GM12874 (cell line): ENCODE measurements at regions not wholly inside any gene's neighbourhood (a gene's known extent, or its start where the extent isn't known, plus 50 kb on each side); places are given as distances from the start of the nearest gene placed in this dataset.

Experiments used
- TF ChIP-seq, protein P1 (sequence below): IDR thresholded peaks from 2 replicates; pipeline ENCODE4 v1.5.1; 2011; ENCODE audit warnings: low read depth, mild to moderate bottlenecking, control low read depth, low read length, moderate library complexity; ENCODE audit not compliant: insufficient read depth

DNA sequence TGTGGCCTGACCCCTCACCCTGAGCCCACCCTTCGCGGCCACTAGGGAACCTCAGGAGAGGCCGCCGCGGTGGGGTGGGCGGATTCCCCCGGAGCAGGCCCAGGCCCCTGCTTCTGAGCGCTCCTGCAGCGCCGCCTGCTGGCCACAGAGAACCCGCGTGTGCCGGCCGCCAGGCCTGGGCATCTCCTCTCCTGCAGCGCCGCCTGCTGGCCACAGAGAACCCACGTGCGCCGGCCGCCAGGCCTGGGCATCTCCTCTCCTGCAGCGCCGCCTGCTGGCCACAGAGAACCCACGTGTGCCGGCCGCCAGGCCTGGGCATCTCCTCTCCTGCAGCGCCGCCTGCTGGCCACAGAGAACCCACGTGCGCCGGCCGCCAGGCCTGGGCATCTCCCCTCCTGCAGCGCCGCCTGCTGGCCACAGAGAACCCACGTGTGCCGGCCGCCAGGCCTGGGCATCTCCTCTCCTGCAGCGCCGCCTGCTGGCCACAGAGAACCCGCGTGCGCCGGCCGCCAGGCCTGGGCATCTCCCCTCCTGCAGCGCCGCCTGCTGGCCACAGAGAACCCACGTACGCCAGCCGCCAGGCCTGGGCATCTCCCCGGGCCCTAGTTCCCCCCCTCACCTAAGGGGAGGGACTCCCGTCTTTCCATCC lies 126.1 kb downstream of the METRNL start:
- TF ChIP-seq, protein P1, sequence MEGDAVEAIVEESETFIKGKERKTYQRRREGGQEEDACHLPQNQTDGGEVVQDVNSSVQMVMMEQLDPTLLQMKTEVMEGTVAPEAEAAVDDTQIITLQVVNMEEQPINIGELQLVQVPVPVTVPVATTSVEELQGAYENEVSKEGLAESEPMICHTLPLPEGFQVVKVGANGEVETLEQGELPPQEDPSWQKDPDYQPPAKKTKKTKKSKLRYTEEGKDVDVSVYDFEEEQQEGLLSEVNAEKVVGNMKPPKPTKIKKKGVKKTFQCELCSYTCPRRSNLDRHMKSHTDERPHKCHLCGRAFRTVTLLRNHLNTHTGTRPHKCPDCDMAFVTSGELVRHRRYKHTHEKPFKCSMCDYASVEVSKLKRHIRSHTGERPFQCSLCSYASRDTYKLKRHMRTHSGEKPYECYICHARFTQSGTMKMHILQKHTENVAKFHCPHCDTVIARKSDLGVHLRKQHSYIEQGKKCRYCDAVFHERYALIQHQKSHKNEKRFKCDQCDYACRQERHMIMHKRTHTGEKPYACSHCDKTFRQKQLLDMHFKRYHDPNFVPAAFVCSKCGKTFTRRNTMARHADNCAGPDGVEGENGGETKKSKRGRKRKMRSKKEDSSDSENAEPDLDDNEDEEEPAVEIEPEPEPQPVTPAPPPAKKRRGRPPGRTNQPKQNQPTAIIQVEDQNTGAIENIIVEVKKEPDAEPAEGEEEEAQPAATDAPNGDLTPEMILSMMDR, result peak; percentile 62
